DMS79 treated with DMSO at 0.1 percent for 48 hours (cell line): ENCODE measurements at regions not wholly inside any gene's neighbourhood (a gene's known extent, or its start where the extent isn't known, plus 50 kb on each side); places are given as distances from the start of the nearest gene placed in this dataset.

Experiments used
- DNase-seq: peaks from one replicate; lab custom pipeline; 2025; lab: John Stamatoyannopoulos, UW

DNA sequence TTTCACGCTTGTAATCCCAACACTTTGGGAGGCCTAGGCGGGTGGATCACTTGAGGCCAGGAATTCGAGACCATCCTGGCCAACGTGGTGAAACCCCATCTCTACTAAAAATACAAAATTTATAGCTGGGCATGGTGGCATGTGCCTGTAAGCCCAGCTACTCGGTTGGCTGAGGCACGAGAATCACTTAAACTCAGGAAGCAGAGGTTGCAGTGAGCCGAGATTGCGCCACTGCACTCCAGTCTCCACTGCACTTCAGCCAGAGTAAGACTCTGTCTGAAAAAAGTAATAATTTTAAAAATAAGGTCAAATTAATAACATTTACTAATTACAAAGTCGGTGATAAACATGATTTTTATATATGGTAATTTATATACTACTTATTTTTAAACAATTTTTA is 155.9 kb downstream of the AXIN2 start:
- no peak for DNase-seq

DNA sequence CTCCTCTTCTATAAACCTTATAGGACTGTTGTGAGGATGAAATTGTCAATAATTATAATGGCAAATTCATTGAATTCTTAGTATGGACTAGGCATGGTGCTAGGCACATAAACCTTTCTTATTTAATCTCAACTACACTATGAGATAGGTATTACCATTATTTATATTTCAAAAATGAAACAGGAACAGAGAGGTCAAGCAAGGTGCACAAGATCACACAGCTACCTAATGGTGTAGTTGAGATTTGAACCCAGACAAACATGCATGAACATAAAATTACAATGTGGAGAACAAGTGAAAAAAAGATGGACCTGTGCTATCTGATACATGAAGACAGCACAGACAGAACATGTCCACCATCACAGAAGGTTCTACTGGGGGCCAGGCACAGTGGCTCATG is 156.7 kb downstream of the AXIN2 start:
- no peak for DNase-seq

- no peak for DNase-seq
These were observed 157.8 kb downstream of the AXIN2 start for GRCh38 chr17:65403626-65404025.

- DNase-seq, result no peak
These were observed 158.6 kb downstream of the AXIN2 start for GRCh38 chr17:65402513-65403496.

DNA sequence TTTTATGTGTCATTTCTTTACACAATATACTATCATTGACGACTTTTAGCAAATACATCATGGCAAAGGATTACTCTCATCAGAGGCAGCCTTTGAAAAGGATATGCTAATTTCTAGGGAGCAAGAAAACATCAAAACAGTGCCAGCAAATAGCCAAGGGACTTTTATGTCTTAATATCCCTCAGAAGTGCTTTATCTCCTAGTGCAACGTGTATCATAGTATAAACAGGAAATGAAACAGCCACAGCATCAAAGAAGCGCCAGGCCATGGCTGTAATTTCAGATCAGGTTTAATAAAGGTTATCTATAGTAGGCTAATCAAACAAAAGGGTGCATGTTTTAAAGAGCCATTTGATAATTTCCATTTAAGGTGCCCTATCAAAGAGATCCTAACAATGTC is 159.9 kb downstream of the AXIN2 start:
- no peak for DNase-seq

DNA sequence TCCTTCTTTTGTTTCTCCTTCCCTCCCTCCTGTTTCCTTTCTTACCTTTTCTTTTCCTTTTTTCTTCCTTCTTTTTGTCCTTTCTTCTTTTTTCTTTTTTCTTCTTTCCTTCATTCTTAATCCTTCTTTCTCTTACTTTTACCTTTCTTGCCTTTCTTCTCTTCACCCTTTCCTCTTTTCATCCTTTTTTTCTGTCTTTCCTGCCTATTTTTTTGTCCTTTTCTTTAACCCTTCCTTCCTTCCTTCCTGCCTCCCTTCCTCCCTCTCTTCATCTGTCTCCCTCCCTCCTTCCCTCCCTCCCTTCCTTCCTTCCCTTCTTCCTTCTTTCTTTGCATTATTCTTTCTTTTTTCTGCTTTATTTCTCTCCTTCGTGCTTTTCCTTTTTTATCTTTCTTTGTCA is 160.7 kb downstream of the AXIN2 start:
- no peak for DNase-seq

DNA sequence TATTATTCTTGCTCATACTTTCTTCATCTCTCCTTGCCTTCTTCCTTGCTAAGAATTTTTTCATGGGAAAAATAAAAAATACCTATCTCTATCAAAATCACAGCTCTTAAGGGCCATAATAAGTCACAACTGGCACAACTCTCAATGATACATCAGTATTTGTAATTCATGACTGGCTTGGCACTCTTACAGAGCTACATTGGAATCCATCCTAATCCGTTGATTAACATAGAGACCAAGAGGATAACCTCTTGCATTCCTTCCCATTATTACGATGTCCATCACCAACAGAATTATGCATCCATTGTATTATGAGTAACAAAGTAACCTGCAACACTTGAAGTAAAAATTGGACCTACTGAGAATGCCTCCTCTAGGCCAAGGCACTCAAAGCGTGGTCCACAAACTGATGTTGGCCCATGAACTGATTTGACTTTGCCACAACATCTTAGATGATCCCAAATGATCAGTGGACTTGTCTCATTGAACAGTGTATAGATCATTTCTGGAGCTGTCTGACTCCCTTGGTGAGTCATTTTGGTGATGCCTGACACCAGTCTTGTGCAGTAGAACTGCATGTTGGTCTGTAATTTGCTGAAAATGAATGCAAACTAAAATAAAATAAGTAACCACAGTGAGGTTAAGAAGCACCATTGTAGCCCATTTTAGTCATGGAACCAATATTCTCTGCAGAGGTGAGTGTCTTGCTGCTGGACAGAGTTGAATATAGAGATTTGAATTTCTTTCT is 163.2 kb downstream of the AXIN2 start:
- DNase-seq, result no peak

DNA sequence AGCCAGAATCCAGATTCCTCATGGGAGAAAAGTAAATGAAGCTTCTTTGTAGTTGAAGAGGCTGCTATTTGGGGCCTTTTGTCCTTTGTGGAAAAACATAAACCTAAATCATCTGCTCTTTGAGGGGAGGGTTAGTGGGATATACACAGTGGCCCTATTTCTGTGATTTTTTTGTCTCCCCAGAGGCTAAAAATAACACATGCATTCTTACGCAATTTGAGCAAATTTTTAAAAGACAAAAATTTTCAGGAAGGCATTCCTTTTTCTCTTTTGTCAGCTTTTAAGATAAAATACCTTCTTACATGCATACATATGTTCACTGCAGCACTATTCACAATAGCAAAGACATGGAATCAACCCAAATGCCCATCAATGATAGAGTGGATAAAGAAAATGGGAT is 165.5 kb downstream of the AXIN2 start:
- no peak for DNase-seq

DNA sequence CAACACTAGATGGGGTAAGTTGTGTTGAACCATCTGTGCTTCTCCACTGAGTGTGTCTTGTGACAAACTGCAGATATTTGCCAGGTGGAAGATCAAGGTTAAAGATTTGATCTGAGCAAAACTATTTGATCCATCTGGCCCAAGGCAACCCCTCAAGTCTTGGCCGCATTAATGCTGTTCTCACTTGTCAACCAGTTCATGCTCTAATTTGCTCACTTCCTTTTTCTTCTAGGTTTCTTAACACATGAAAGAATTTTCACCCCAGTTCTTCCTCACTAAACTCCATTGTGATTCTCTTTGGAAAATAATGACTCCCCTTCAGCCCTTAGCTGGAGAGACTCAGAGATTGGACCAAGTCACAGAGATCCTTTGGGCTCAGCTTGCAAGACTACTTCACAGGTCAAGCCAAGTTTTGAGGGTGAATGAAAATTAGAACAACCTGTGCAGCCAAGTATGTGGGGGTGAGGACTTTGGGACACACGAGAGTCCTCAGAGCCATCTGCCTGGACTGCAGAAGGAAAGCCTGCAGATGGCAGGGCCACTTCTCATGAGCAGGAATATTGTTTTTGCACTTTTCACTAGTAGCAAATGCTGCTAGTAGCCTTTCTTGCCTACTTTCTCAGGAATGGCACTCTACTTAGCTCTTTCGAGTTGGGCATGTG is 166.5 kb downstream of the AXIN2 start:
- no peak for DNase-seq

DNA sequence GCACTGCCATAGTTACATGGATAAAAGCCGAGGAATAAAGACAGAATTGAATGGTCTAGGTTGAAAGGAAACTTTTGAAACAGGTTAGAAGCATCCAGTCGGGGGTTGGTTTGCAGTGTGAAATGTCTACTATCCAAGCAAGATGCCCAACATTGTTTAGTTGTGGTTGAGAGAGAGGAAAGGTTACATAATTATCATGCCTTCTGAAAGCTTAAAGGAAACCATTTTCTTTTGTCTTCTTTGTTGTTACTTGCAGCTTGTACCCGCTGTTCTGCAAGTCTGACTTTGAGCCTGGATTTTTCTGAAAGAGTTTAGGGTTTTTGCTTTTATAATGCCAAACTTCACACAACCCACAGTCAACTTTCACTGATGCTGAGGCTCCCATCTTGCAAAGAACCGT is 167.9 kb downstream of the AXIN2 start:
- DNase-seq, result no peak

GRCh38 chr17:65389949-65390348 is 171.5 kb downstream of the AXIN2 start:
- no peak for DNase-seq

- no peak for DNase-seq
These were observed 172.0 kb downstream of the AXIN2 start for GRCh38 chr17:65389426-65389825.

- no peak for DNase-seq
These were observed 172.5 kb downstream of the AXIN2 start for GRCh38 chr17:65388911-65389310.

GRCh38 chr17:65387322-65387721 is 174.1 kb downstream of the AXIN2 start:
- no peak for DNase-seq

DNA sequence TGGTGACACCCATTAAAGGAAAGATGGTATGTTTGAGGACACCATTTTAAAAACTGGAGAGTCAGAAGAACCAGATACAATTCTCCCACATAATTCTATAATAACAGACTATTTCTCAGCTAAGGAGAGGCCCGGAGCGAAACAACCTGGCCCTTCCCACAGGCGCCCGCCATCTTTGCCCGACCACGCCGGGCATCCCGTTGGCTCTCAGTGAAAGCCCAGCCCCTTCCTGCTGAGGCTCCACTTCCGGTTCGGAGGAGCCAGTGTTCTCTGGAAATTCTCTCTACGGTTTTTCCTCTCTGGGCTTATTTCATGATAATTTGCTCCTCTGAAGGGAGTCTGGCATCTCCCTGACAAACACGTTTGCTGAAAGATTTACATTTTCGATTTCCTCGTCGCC is 175.7 kb downstream of the AXIN2 start:
- no peak for DNase-seq

GRCh38 chr17:65385071-65385470 is 176.4 kb downstream of the AXIN2 start:
- DNase-seq, result no peak

DNA sequence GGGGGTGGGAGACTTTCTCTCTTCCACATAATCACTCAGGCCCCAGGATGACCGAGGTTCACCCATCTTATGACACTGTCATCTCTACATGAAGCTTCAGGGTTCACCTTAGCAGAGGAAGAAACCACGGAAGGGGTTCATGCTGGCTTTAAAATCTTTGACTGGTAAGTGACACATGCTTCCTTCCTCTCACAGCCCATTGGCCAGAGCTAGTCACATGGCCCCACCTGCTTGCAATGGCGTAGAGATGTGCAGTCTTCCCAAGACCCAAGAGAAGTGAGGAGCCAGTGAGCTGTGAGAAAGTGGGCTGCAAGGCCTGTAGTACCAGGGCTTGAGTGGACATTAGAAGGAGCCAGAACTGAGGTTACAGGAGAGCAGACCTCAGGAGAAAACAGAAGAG is 180.3 kb downstream of the AXIN2 start:
- DNase-seq, result no peak

DNA sequence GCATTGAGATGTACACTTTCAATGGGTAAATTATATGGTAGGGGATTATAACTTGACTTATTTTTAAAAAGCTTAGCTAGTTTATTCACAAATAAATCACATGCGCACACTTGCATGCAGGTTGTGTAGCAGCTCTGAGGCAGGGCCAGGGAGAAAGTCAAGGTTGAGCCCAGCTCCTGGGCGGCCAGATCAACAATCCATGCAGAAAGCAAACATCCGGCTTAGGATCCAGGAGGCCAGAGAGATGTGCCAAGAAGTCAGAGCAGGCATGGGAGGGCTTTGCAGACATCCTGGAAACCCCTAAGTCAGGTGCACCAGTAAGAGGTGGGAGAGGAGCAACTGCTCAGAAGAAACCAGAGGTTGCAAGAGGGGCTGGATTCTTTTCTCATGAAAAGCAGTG is 186.5 kb downstream of the AXIN2 start:
- no peak for DNase-seq

DNA sequence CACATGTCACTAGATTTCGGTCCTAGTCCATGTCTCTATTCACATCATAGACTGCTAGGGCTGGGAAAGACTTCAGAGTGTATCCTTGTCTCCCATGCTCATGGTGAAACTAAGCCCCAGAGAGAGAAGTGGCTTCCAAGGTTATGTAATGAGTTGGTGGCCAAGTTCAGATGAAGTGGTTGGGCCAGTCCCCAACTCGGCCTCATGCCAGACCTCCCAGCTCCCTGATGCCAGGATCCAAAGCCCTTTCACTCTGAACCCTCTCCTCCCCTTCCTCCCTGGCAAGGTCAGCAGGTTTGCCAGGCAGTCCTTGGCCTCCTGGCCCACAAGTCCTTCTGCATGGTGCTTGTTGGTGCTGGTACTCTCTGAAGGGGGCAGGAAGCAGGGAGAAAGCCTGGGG is 189.7 kb downstream of the AXIN2 start:
- peak; percentile 71 for DNase-seq

DNA sequence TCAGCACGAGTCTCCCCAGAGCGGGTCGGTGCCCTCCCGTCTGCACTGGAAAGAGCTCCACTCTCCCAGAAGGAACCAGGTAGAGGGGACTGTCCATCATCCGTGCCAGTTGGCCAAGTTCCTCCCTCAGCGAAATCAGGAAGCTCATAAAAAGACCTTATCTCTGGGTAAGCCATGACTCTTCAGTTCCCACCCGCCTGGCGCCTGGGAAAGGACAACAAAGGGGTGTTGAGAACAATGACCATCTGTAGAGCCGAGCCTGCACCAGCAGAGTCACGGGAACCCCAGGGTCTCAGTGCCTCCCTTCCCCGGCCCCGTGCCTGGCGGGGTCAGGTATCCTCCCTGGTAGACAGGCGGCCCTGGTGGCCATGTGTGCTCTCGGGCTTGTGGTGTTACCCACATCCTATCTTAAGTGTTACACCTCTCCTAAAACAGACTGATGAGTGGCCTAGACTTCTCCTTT is 190.7 kb downstream of the AXIN2 start:
- no peak for DNase-seq

DNA sequence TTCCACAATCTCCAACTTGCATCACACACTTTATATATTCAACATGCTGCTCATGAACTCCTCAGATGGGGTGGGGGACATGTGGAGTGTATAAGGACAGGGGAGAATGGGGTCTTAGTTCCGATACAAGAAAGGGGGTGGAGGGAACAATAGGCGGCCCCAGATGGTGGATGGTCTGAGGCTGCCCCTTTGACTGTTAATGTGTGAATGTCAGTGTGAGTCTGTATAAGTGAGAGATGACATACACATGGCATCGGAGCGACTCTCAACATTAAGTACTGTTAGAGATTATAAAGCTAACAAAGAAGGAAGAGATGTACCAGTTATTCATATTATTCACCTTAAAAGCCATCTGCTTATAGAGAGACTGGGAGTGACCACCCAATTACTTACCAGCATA is 193.1 kb downstream of the AXIN2 start:
- no peak for DNase-seq

DNA sequence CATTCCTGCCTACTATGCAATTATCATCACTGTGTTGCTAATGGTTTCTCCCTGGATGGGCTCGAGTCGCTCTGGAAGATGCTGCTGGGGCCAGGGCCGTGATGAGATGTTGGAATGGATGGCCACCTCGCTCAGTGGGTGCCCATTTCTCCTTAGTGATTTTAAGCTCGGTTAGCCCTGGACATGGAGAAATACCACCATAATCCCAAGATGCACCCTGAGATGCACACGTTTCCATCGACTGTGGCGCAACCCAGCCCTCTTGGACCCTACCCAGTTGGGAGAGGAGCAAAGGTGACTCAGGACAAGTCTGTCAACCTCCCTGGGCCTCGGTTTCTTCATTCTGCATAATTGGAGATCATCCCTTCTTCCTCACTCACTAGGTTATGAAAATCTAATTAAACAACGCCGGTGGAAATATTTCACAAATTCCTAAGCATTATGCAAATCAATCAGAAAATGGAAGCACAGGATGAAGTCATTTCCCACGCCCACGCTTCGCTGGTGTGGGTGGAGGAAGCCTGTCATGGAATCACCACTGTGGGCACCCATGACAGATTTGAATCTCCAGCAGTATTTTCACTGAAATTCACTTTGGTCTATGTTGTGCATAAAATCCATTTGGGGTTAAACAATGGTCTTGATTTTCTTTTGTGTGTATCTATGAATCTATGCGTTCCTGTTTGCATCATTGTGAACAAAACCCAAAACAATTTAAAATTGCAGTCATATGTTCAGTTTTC is 195.2 kb downstream of the AXIN2 start:
- DNase-seq, result no peak
